Vagina (tissue), 2 donors: ENCODE measurements at regions not wholly inside any gene's neighbourhood (a gene's known extent, or its start where the extent isn't known, plus 50 kb on each side); places are given as distances from the start of the nearest gene placed in this dataset.

Experiments
- CTCF ChIP-seq, 3 experiments: fragments of 450-650 bp in 2 of 3; fragments of 200-600 bp in 1 of 3; sonication (generic) in 1 of 3; IDR thresholded peaks; one replicate each; pipeline ENCODE4 v1.5.1; 2017 to 2019; ENCODE audit warnings: antibody characterized with exemption in 3 of 3, mild to moderate bottlenecking in 2 of 3, moderate library complexity in 2 of 3
- POLR2AphosphoS5 ChIP-seq, 2 donors: sonication (generic); formaldehyde crosslinking; IDR thresholded peaks; one replicate each; pipeline ENCODE4 v1.9.0; 2017; ENCODE audit warnings: antibody characterized with exemption in 2 of 2, mild to moderate bottlenecking in 2 of 2, low read depth in 1 of 2; ENCODE audit not compliant: insufficient read depth in 1 of 2

GRCh38 chr3:55309336-55309735, 177.8 kb downstream of the WNT5A start:
- TF ChIP-seq CTCF (IDR thresholded peaks at IDR 0.05) = no peak
- TF ChIP-seq POLR2AphosphoS5 (IDR thresholded peaks at IDR 0.05; ENCODE audit: insufficient read depth in 1 of 2, low read depth in 1 of 2) = no peak
